HG02588 (cell line): ENCODE measurements at regions not wholly inside any gene's neighbourhood (a gene's known extent, or its start where the extent isn't known, plus 50 kb on each side); places are given as distances from the start of the nearest gene placed in this dataset.
"Not testable (repeated sequence)": the region's sequence is repeated elsewhere in the genome, so short reads cannot be mapped to it uniquely, and the experiment has no call there.

Experiments used
- ATAC-seq: cut with Tn5 transposase; IDR thresholded peaks from one replicate; pipeline ENCODE4 v1.9.1; 2021; ENCODE audit warnings: mild to moderate bottlenecking, moderate library complexity; ENCODE audit not compliant: unreplicated experiment

DNA sequence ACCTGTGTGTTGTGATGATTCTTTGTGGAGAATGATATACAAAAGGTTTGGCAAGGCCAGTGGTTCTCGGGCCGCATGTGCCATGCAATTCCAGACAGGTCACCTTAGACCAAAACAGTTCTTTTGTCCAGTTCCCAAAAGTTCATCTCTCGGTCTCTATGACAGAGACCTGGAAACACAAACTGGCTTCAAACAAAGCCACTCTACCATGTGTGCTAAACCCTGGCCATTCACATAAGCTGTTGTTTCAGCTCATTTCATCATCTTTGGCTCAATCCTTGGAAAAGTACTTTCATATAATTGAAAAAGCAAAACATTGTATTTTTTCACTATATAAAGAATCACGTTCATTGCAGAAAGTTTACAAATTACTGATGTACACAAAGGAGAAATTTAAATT lies 210.5 kb upstream of the SEMA6A start:
- ATAC-seq: no peak

DNA sequence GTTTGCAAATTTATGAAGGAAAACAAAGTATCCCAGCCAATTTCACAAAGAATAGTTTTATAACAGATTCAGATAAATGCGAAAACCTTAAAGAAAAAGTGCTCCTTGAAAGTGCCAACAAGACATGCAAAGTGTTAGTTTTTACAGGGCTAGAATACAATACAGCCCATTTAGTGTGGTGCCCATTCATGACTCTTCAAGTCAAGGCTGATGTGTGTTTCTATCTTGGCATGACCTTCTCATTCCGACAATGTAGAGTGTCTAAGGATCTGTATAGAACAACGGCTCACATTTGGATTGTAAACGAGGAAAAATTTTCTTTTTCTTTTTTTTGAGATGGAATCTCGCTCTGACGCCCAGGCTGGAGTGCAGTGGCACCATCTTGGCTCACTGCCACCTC lies 205.2 kb upstream of the SEMA6A start:
- no peak for ATAC-seq

DNA sequence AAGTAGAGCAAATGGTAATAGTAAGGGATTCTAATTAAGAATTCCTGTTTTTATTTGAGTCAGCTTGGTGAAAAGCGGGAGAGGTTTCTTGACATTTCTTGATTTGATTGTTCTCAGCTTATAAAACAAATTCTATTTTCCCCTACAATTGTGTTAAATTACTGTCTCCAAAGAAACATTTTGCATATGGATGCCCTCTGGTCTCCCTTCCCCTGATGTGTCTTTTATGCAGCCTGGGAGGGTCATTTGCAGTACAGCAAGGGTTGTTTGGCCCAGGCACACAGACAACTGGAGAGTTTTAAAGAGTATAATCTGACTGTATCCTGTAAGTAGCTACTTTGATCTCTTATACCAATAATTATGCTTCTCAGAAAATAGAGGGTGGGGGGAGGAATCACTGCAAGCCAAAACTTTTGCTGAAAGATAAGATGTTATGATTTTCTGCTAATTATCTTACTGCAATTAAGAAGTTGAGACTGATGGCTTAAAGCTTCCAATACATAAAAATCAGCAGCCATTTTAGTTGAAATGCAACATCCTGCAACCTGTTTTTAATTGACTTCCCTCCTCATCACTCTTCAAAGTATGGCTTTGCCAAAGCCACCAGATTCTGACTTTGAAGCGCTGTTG lies 204.1 kb upstream of the SEMA6A start:
- no peak for ATAC-seq

DNA sequence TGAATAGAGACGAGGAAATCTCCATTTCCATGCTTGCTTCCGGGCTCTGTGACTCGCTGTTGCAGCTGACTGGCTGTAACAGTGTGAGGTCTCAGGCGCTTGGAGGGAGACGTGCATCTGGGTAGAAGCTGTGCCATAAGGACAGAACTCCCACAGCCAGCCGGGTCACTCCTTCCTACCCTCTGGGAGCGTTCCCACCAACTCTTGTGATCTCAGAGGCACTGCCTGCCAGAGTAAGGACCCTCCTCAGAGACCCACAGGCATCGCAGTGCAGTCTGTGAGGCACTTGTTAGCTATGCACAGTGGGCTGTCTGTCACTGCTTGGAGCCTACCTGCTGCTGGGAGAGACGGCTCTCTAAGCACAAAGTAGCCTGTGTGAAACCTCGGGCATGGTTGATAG lies 203.4 kb upstream of the SEMA6A start:
- ATAC-seq: no peak

DNA sequence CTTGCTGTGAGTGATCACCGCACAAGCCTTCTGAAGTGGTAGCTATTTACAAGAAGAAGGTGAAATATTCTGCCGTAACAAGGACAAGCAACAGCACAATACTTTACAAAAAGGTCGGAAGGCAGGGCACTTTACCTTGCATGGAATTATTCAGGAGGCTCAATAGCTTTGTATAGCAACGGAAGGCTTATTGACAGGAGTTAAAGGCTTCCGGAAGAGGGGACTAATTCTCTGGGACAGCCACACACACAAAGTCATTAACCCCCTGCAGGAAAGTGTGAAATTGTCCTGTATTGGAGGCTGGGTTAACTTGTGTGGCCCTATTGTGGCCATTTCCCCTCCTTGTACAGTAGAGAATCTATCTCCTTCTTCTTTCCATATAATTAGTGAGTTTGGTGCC lies 199.3 kb upstream of the SEMA6A start:
- no peak for ATAC-seq

DNA sequence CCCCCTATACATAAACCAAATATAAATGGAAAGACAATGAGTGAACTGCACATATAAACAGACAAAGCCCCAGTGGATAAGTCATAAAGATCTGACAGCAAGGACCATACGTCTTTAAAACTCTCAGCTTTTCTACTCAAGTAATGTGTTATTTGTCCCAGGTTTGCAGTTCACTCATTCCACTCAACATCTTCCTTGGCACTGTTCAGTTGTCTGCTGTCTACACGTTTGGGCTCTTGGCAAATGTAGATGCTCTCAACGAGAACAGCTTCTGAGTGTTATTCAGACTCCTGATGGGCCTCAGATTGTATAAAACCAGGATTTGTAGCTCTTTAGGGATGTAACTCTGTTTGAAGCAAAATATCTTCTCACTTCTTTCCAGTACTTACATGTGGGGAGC lies 198.2 kb upstream of the SEMA6A start:
- ATAC-seq: no peak

DNA sequence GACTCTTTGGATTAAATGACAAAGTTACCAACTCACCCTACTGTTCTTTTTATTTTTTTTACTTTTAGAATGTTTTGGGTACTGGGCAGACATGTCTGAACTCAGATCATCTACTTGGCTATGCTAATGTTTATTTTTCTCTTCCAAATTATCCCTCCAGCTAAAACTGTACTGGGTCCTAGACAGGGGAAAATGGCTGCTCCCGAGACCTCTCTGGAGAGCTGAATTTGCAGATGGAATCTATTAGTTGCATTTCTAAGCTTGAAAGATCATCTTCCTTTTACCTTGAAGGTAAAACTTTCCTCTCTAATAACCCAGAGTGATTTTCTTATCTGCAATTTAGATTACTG lies 197.5 kb upstream of the SEMA6A start:
- no peak for ATAC-seq

DNA sequence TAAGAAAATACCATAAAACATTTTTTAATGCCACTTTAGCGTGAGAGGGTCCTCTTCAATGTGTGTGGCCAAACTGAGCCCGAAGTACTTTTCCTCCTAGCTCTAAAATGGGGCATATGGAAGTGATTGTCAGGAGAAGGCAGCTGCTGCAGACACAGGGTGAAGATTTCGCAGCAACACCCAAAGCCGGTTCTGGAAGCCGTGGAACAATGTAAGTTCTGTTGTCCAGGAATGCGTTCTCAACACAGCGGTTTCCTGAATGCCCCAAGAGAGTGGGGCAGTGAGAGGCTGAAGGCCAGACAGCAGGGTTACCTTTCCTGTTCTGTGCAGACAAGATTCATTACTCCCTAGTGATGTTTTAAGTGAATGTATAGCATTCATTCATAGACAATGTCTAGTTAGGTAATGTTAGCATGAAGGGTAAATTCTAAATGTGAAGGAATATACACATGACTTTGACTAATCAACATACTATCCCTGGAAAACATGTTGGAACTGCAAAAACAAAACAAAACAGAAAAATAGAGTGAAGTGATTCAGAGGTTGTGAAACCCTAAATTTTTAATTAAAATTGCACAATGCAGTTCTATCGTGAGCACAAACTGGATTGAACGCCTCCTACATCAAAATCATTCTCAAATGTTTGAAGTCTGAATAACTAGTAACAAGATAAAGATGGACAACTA lies 197.0 kb upstream of the SEMA6A start:
- ATAC-seq: no peak

DNA sequence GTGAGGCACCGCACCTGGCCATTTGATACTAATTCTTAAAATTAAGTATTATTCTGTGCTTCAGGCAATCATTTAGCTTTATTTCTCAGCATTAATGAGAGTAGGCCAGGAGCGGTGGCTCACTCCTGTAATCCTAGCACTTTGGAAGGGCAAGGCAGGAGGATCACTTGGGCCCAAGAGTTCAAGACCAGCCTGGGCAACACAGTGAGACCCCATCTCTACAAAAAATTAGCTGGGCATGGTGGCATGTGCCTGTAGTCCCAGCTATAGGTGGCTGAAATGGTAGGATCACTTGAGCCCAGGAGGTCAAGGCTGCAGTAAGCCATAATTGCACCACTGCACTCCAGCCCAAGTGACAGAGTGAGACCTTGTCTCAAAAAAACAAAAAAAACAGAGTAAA lies 195.3 kb upstream of the SEMA6A start:
- not testable (repeated sequence) for ATAC-seq

DNA sequence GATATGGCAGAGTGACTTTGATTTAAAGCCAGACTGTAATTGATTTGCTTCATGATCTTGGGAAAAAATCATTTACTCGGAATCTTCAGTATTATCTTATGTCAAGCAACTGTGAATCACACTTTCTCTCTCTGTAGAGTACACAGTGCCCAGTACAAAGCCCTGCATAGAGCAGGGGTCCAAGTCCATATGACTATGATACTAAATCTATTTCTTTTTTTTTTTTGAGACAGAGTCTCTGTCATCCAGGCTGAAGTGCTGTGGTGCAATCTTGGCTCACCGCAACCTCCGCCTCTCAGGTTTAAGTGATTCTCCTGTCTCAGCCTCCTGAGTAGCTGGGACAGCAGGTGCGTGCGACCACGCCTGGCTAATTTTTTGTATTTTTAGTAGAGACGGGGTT lies 194.8 kb upstream of the SEMA6A start:
- ATAC-seq: no peak

DNA sequence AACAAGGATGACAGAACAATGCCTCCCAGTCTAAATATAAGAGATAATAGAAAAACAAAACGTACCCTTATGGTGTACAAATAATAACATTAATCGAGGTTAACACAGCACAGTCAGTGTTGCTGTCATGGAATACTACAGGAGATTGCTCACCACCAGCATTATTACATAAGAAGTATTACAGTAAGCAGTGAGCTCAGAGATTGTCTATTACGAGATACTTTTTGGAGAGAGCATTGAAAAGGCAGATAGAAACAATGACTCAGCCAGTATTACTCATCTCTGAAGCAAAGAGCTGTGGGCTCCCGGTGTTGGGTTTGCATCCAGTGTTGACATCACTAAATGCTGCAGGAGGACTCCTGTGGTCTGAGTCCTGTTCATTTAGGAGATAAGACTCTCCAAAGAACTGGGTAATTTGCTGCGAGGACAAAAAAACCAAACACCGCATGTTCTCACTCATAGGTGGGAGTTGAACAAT lies 191.9 kb upstream of the SEMA6A start:
- ATAC-seq: peak; percentile 44

DNA sequence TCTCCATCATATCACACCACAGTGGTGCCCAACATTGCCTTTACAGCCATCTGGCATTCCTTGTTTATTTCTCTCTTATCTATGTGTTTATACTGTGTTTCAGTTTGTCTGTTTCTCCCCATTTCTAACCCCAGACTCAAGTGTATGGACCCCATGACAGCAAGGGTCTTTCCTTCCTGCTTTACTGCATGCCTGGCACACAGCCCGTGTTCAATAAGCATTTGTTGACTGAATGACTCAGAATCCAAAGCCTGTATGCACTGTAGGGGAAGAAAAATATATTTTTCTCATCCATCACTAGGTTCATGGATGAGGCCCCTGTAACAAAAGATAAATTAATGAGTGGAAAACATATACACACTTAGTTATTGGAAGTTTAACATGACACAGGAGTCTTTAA lies 190.8 kb upstream of the SEMA6A start:
- ATAC-seq: no peak

DNA sequence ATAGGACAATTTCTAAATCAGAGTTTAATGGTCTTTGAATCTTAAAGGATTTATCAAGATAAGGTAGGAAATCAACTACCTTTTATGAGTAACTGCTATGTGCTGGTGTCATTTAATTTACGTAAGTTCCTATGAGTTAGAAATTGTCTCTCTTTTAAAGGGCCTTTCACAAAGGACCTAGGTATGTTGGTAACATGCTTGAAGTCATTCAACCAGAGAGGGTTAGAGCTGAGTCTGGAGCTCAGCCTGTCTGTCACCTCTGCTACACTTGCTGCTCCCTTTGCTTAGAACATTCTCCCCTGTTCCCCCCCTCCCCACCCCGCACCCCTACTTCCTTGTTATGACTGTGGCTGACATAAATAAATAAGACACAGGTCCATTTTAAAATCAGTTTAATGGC lies 190.3 kb upstream of the SEMA6A start:
- ATAC-seq: no peak

DNA sequence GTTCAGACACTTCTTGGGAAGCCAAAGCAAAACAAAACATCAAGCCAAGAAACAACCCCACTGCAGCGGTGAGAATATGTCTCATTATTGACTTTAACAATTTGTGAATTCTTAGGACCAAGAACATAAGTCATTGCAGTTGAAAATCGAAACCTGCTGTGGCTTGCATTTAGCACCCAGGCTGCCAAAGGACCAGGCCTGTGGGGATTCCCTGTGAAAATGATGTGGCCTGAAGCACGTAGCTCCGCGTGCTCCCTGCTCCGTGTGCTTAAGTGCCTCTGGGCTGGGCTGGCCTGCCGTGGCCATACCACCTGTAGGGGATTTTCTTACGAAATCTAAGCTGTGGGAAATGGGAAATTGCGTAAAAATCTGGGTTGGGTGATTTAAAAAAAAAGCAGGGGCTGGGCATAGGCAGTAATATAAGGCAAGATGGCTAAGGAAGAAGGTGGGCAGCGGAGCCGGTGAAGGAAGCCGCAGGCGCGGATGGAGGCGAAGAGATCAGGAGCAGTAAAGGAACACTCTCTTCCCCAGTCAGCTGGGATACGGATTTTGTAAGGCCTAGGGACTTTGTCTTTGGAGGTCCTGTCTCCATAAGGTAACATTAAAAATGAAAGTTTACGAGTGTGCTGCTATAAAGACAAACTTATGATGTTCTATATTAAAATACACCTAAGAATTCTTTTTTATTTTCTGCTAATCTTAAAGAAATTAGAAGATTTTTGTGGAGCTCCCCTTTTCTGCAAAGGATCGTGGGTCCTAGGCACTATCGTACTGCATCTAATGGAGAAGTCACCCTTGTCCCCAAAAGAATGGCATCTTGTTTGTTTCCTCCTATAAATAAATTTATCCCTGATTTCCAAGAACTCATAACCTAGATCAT lies 189.6 kb upstream of the SEMA6A start:
- ATAC-seq: peak; percentile 83

DNA sequence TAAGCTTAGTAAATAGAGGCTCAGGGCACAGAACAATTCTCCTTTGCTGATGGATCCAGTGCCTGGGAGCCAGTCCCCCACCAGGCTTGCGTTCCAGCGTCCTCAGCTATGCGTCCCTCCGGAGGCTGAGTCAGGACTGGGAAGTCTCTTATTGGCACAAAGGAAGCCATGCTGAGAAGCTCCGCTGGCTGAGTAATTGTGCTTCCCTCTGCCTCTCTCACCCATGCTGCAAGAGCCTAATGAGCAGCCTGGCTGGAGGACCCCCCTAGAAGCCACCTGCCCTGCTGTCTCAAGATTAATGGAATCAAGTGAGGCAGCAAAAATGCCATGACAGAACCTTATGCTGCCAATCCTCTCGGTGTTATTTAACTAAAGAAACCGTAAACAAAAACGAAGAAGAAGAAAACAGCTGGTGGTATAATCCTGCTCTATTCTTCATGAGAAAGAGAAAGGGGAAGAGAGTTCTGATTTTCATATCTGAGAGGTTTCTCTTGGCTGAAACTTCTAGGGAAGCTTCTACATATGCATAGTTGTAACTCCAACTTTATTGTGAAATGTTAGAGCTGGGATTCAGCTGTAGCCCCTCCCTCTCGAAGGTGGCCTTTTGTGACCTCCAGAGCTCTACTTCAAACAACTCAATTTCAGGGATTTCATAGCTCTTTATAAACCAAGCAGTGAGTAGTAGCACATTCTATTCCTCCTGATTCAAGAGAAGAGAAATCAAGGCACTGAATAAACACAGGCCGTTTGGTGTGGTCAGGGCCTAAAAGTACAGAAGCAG lies 185.4 kb upstream of the SEMA6A start:
- no peak for ATAC-seq

DNA sequence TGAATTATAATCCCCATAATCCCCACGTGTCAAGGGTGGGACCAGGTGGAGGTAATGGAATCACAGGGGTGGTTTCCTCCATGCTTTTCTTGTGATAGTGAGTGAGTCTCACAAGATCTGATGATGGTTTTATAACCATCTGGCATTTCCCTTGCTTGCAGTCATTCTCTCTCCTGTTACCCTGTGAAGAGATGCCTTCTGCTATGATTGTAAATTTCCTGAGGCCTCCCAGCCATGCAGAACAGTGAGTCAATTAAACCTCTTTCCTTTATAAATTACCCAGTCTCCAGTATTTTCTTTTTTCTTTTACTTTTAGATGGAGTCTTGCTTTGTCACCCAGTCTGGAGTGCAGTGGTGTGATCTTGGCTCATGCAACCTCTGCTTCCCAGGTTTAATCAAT lies 182.7 kb upstream of the SEMA6A start:
- ATAC-seq: no peak

DNA sequence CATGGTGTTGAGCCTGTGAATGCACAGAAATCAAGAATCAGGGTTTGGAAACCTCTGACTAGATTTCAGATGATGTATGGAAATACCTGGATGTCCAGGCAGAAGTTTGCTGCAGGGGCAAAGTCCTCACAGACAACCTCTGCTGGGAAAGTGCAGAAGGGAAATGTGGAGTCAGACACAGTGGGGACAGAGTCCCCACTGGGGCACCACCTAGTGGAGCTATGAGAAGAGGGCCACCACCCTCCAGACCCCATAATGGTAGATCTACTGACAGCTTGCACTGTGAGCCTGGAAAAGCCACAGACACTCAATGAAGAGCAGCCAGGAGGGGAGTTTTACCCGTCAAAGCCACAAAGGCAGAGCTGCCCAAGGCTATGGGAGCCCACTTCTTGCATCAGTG lies 181.9 kb upstream of the SEMA6A start:
- no peak for ATAC-seq

DNA sequence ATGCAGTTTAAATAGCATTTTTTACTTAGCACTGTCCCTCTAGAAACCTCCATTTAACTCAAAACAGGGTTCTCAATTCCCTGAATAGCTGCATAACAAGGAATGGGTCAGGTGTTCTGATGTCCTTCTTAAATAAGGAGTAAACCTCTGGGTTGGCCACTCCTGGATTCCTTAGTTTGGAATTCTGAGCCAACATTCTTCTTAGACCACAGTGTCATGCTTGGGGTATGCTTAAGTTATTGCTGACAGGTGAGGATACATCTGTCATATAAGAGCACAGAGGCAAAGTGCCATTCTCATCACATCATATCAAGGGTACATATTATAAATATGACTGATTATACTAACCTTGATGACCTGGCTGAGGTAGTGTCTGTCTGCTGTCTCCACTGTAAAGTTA lies 179.9 kb upstream of the SEMA6A start:
- no peak for ATAC-seq

DNA sequence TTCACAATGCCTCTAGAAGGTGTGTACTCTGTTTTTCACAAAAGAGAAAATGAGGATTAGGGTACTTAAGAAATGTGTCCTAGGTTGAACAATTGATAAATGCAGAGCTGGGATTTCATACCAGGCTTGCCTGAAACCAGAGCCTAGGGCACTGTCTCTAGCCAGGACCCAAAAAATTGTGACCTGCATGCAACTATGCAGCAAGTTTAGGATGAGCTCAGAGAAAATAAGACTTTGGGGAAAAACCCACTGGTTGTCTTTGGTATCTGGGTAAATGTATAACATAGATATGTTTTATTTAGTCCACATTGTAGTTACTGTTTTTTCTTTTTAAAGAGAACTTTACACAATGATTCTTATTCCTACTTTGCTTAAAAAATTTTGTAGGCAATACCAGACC lies 177.1 kb upstream of the SEMA6A start:
- no peak for ATAC-seq

DNA sequence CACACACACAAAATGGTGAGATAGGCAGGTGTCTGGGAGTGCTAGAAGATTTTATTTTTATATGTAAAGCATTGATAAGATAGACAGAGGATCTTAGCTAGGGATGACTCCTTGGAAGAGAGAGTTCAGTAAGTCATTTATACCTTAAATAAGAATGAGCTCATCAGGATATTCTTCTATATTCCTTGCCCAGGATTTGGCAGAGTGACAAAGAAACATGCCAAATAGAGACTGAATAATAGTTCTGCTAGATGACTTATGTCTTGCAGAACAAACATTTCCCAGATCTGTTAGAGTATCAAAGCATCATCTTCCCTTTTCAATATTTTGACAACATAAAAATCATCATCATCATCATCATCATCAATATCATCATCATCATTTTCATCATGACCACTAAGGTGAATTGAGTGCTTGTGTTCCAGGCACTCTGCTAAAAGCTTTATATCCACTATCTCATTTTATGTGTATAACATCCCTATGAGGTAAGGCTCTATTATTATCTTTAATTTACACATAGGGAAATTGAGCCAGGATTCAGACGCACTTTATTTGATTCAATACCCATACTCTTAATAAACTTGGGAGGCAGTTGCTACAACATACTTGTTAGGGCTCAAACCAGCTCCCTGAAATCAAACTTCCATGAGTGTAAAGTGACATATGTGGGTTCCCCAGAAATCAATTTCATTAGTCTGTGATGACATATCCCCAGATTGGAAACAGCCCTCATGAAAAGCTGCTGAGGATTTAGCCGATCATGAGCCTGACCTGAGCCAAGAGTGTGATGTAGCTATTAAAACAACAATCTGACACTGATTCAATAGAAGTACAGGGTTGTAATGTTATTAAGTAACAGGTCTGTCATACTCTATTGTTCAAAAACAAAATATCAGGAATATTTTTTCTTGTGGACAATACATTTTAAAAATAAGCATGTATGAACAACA lies 176.3 kb upstream of the SEMA6A start:
- ATAC-seq: no peak
